ENCODE measurements at regions not wholly inside any gene's neighbourhood (a gene's known extent, or its start where the extent isn't known, plus 50 kb on each side); places are given as distances from the start of the nearest gene placed in this dataset.

GRCh38 chr5:6161257-6161656 is 217.1 kb downstream of the MED10 start:
- WGBS, 10 experiments, result 31 to 92% (median 64%) methylated on average over 2 to 7 of the region's 8 CpGs
- no peak for ATAC-seq (replicated peaks in 6 of 8)

GRCh38 chr5:6159832-6160430 is 218.4 kb downstream of the MED10 start:
- Histone ChIP-seq H3K27ac (peak overlapping the region in 1 of 2 donors; percentile 67), H3K4me3 (no peak overlapping the region), H3K4me1 (replicated peaks in 1 of 2) (peaks cover 16 to 38% of the 10 kb centered on the region in 2 donors)
- WGBS, 10 experiments, result 8 to 70% (median 35%) methylated on average over 2 of the region's 3 CpGs; no CpG with 5 or more reads in 5 of the 10 experiments
- in situ Hi-C loops (cut with MboI; ENCODE audit: low pct_unique_long_range_greater_than_20kb in 2 of 9, low sequenced_read_pairs in 9 of 9, unreplicated experiment in 9 of 9), result no loop called here
- peak in 5 of 8 experiments; percentile 49 to 69 (median 61) for ATAC-seq (replicated peaks in 6 of 8)

More at GRCh38 chr5:6161257-6161656, 217.1 kb downstream of the MED10 start:
- Histone ChIP-seq H3K27ac (no peak overlapping the region), H3K4me1 (replicated peaks in 1 of 2) (peaks cover 16 to 38% of the 10 kb centered on the region in 2 donors), H3K4me3 (no peak overlapping the region)
- in situ Hi-C loops (cut with MboI; ENCODE audit: low pct_unique_long_range_greater_than_20kb in 2 of 9, low sequenced_read_pairs in 9 of 9, unreplicated experiment in 9 of 9), result no loop called here

GRCh38 chr5:6158974-6159831 is 219.1 kb downstream of the MED10 start:
- 17 to 82% (median 49%) methylated on average over 1 to 11 of the region's 12 CpGs for WGBS, 10 experiments
- Histone ChIP-seq H3K4me1 (replicated peaks in 1 of 2) (peaks cover 16 to 38% of the 10 kb centered on the region in 2 donors), H3K27ac (peak overlapping the region in 1 of 2 donors; percentile 67), H3K4me3 (no peak overlapping the region)
- peak in 7 of 8 experiments; percentile 32 to 89 (median 82) for ATAC-seq (replicated peaks in 6 of 8)
- in situ Hi-C loops (cut with MboI; ENCODE audit: low pct_unique_long_range_greater_than_20kb in 2 of 9, low sequenced_read_pairs in 9 of 9, unreplicated experiment in 9 of 9), result no loop called here

GRCh38 chr5:6154216-6154615 is 224.1 kb downstream of the MED10 start:
- Histone ChIP-seq H3K4me1 (replicated peaks in 1 of 2) (peaks cover 5 to 11% of the 10 kb centered on the region in 2 donors), H3K4me3 (no peak overlapping the region), H3K27ac (no peak overlapping the region)
- ATAC-seq (replicated peaks in 6 of 8), result no peak
- 20 to 100% (median 77%) methylated on average over 2 to 7 of the region's 7 CpGs; no CpG with 5 or more reads in 1 of the 10 experiments for WGBS, 10 experiments
- in situ Hi-C loops (cut with MboI; ENCODE audit: low pct_unique_long_range_greater_than_20kb in 2 of 9, low sequenced_read_pairs in 9 of 9, unreplicated experiment in 9 of 9), result no loop called here

- 14 to 100% (median 63%) methylated on average over 1 to 2 of the region's 2 CpGs; no CpG with 5 or more reads in 3 of the 10 experiments for WGBS, 10 experiments
- no peak for ATAC-seq (replicated peaks in 6 of 8)
- H3K4me1 ChIP-seq (replicated peaks in 1 of 2), result peaks cover 0 to 3% of the 10 kb centered on the region in 2 donors
- H3K27ac ChIP-seq, result no peak overlapping the region
- H3K4me3 ChIP-seq, result no peak overlapping the region
- in situ Hi-C loops (cut with MboI; ENCODE audit: low pct_unique_long_range_greater_than_20kb in 2 of 9, low sequenced_read_pairs in 9 of 9, unreplicated experiment in 9 of 9), result no loop called here
Measured at GRCh38 chr5:6146271-6146670, 232.1 kb downstream of the MED10 start.

- in situ Hi-C loops (cut with MboI; ENCODE audit: low pct_unique_long_range_greater_than_20kb in 2 of 9, low sequenced_read_pairs in 9 of 9, unreplicated experiment in 9 of 9), result no loop called here
- Histone ChIP-seq H3K27ac (no peak overlapping the region), H3K4me1 (replicated peaks in 1 of 2) (peaks cover 0 to 3% of the 10 kb centered on the region in 2 donors), H3K4me3 (no peak overlapping the region)
- ATAC-seq (replicated peaks in 6 of 8), result no peak
- WGBS, 10 experiments, result 0 to 100% (median 70%) methylated on average over 1 to 3 of the region's 4 CpGs
Measured at GRCh38 chr5:6145616-6146237, 232.6 kb downstream of the MED10 start.

- WGBS, 10 experiments, result 28 to 100% (median 69%) methylated on average over 1 to 5 of the region's 5 CpGs; no CpG with 5 or more reads in 3 of the 10 experiments
- Histone ChIP-seq H3K4me1 (replicated peaks in 1 of 2) (peaks cover 2 to 12% of the 10 kb centered on the region in 2 donors), H3K4me3 (no peak overlapping the region), H3K27ac (no peak overlapping the region)
- in situ Hi-C loops (cut with MboI; ENCODE audit: low pct_unique_long_range_greater_than_20kb in 2 of 9, low sequenced_read_pairs in 9 of 9, unreplicated experiment in 9 of 9), result no loop called here
- ATAC-seq (replicated peaks in 6 of 8), result peak in 3 of 8 experiments; percentile 56 to 67 (median 57)
Measured at GRCh38 chr5:6143523-6143922, 234.8 kb downstream of the MED10 start.

- Histone ChIP-seq H3K4me3 (no peak overlapping the region), H3K4me1 (replicated peaks in 1 of 2) (peaks cover 2 to 12% of the 10 kb centered on the region in 2 donors), H3K27ac (no peak overlapping the region)
- 0 to 100% (median 83%) methylated on average over 1 to 5 of the region's 5 CpGs; no CpG with 5 or more reads in 1 of the 10 experiments for WGBS, 10 experiments
- no peak for ATAC-seq (replicated peaks in 6 of 8)
- in situ Hi-C loops (cut with MboI; ENCODE audit: low pct_unique_long_range_greater_than_20kb in 2 of 9, low sequenced_read_pairs in 9 of 9, unreplicated experiment in 9 of 9), result no loop called here
Measured at GRCh38 chr5:6142353-6142752, 236.0 kb downstream of the MED10 start.

GRCh38 chr5:6140219-6140618 is 238.1 kb downstream of the MED10 start:
- Histone ChIP-seq H3K4me1 (replicated peaks in 1 of 2) (peaks cover 2 to 12% of the 10 kb centered on the region in 2 donors), H3K27ac (no peak overlapping the region), H3K4me3 (no peak overlapping the region)
- 10 to 72% (median 44%) methylated on average over 1 to 5 of the region's 5 CpGs; no CpG with 5 or more reads in 2 of the 10 experiments for WGBS, 10 experiments
- in situ Hi-C loops (cut with MboI; ENCODE audit: low pct_unique_long_range_greater_than_20kb in 2 of 9, low sequenced_read_pairs in 9 of 9, unreplicated experiment in 9 of 9), result no loop called here
- peak in 4 of 8 experiments; percentile 44 to 82 (median 68) for ATAC-seq (replicated peaks in 6 of 8)

- in situ Hi-C loops (cut with MboI; ENCODE audit: low pct_unique_long_range_greater_than_20kb in 2 of 9, low sequenced_read_pairs in 9 of 9, unreplicated experiment in 9 of 9), result no loop called here
- Histone ChIP-seq H3K4me3 (no peak overlapping the region), H3K27ac (no peak overlapping the region), H3K4me1 (replicated peaks in 1 of 2) (peaks cover 2 to 9% of the 10 kb centered on the region in 2 donors)
- ATAC-seq (replicated peaks in 6 of 8), result no peak
- WGBS, 10 experiments, result 12 to 90% (median 68%) methylated on average over 1 to 5 of the region's 5 CpGs; no CpG with 5 or more reads in 3 of the 10 experiments
Measured at GRCh38 chr5:6135977-6136376, 242.4 kb downstream of the MED10 start.

- Histone ChIP-seq H3K4me1 (replicated peaks in 1 of 2) (no peaks in the 10 kb centered on the region), H3K27ac (no peak overlapping the region), H3K4me3 (no peak overlapping the region)
- 0 to 100% (median 85%) methylated on average over 1 to 6 of the region's 12 CpGs; no CpG with 5 or more reads in 2 of the 10 experiments for WGBS, 10 experiments
- no peak for ATAC-seq (replicated peaks in 6 of 8)
- in situ Hi-C loops (cut with MboI; ENCODE audit: low pct_unique_long_range_greater_than_20kb in 2 of 9, low sequenced_read_pairs in 9 of 9, unreplicated experiment in 9 of 9), result no loop called here
Measured at GRCh38 chr5:6134281-6134680, 244.1 kb downstream of the MED10 start.

GRCh38 chr5:6125781-6126180 is 252.6 kb downstream of the MED10 start:
- in situ Hi-C loops (cut with MboI; ENCODE audit: low pct_unique_long_range_greater_than_20kb in 2 of 9, low sequenced_read_pairs in 9 of 9, unreplicated experiment in 9 of 9), result no loop called here
- no peak overlapping the region for H3K4me3 ChIP-seq
- 0 to 80% (median 80%) methylated on average over 1 to 2 of the region's 2 CpGs; no CpG with 5 or more reads in 6 of the 10 experiments for WGBS, 10 experiments

GRCh38 chr5:6118691-6119090 is 259.7 kb downstream of the MED10 start:
- H3K4me3 ChIP-seq, result no peak overlapping the region
- in situ Hi-C loops (cut with MboI; ENCODE audit: low pct_unique_long_range_greater_than_20kb in 2 of 9, low sequenced_read_pairs in 9 of 9, unreplicated experiment in 9 of 9), result no loop called here
- ATAC-seq (replicated peaks in 6 of 8), result no peak
- H3K4me1 ChIP-seq (replicated peaks in 1 of 2), result peaks cover 16 to 22% of the 10 kb centered on the region in 2 donors
- no peak overlapping the region for H3K27ac ChIP-seq
- WGBS, 10 experiments, result 27 to 100% (median 80%) methylated on average over 1 to 2 of the region's 4 CpGs; no CpG with 5 or more reads in 5 of the 10 experiments

More at GRCh38 chr5:6125781-6126180, 252.6 kb downstream of the MED10 start:
- H3K27ac ChIP-seq, result no peak overlapping the region
- H3K4me1 ChIP-seq (replicated peaks in 1 of 2), result no peaks in the 10 kb centered on the region
- no peak for ATAC-seq (replicated peaks in 6 of 8)

Data from motor neuron (in vitro differentiated cells).